ENCODE measurements at regions not wholly inside any gene's neighbourhood (a gene's known extent, or its start where the extent isn't known, plus 50 kb on each side); places are given as distances from the start of the nearest gene placed in this dataset.

- in situ Hi-C loops (cut with HindIII; ENCODE audit: low pct_ligation_motif_present, low sequenced_read_pairs), result no loop called here
- Histone ChIP-seq H3K27ac (no peak overlapping the region), H3K4me3 (ENCODE audit: low read depth, low read length) (no peak overlapping the region), H3K36me3 (replicated peaks) (no peaks in the 10 kb centered on the region), H3K27me3 (replicated peaks) (no peaks in the 10 kb centered on the region)
- no peak for DNase-seq
- TF ChIP-seq CTCF (IDR thresholded peaks at IDR 0.05; ENCODE audit: low read depth, low read length, missing control alignments), result no peak
Measured at GRCh38 chr5:33346534-33346933, 94.2 kb upstream of the TARS1 start.

GRCh38 chr5:33361781-33362180 lies 79.0 kb upstream of the TARS1 start:
- in situ Hi-C loops (cut with HindIII; ENCODE audit: low pct_ligation_motif_present, low sequenced_read_pairs), result no loop called here
- no peak for TF ChIP-seq CTCF (IDR thresholded peaks at IDR 0.05; ENCODE audit: low read depth, low read length, missing control alignments)

GRCh38 chr5:33362915-33363314 lies 77.8 kb upstream of the TARS1 start:
- no peak overlapping the region for H3K27ac ChIP-seq
- H3K36me3 ChIP-seq (replicated peaks), result no peaks in the 10 kb centered on the region
- no peak overlapping the region for H3K4me3 ChIP-seq (ENCODE audit: low read depth, low read length)
- no peaks in the 10 kb centered on the region for H3K27me3 ChIP-seq (replicated peaks)
- TF ChIP-seq CTCF (IDR thresholded peaks at IDR 0.05; ENCODE audit: low read depth, low read length, missing control alignments), result no peak
- no peak for DNase-seq
- in situ Hi-C loops (cut with HindIII; ENCODE audit: low pct_ligation_motif_present, low sequenced_read_pairs), result no loop called here

More at GRCh38 chr5:33361781-33362180, 79.0 kb upstream of the TARS1 start:
- H3K27me3 ChIP-seq (replicated peaks), result no peaks in the 10 kb centered on the region
- H3K27ac ChIP-seq, result no peak overlapping the region
- no peak for DNase-seq
- H3K36me3 ChIP-seq (replicated peaks), result no peaks in the 10 kb centered on the region
- H3K4me3 ChIP-seq (ENCODE audit: low read depth, low read length), result no peak overlapping the region

GRCh38 chr5:33363537-33363936 lies 77.2 kb upstream of the TARS1 start:
- Histone ChIP-seq H3K4me3 (ENCODE audit: low read depth, low read length) (no peak overlapping the region), H3K27ac (no peak overlapping the region), H3K36me3 (replicated peaks) (no peaks in the 10 kb centered on the region), H3K27me3 (replicated peaks) (no peaks in the 10 kb centered on the region)
- DNase-seq, result no peak
- TF ChIP-seq CTCF (IDR thresholded peaks at IDR 0.05; ENCODE audit: low read depth, low read length, missing control alignments), result no peak
- in situ Hi-C loops (cut with HindIII; ENCODE audit: low pct_ligation_motif_present, low sequenced_read_pairs), result no loop called here

- H3K27me3 ChIP-seq (replicated peaks), result no peaks in the 10 kb centered on the region
- no peak for TF ChIP-seq CTCF (IDR thresholded peaks at IDR 0.05; ENCODE audit: low read depth, low read length, missing control alignments)
- H3K36me3 ChIP-seq (replicated peaks), result no peaks in the 10 kb centered on the region
- H3K4me3 ChIP-seq (ENCODE audit: low read depth, low read length), result no peak overlapping the region
- no peak overlapping the region for H3K27ac ChIP-seq
- DNase-seq, result no peak
- in situ Hi-C loops (cut with HindIII; ENCODE audit: low pct_ligation_motif_present, low sequenced_read_pairs), result no loop called here
Measured at GRCh38 chr5:33364406-33364805, 76.4 kb upstream of the TARS1 start.

- in situ Hi-C loops (cut with HindIII; ENCODE audit: low pct_ligation_motif_present, low sequenced_read_pairs), result no loop called here
Measured at GRCh38 chr5:33367416-33367815, 73.3 kb upstream of the TARS1 start.

More at GRCh38 chr5:33367416-33367815, 73.3 kb upstream of the TARS1 start:
- TF ChIP-seq CTCF (IDR thresholded peaks at IDR 0.05; ENCODE audit: low read depth, low read length, missing control alignments), result no peak
- no peaks in the 10 kb centered on the region for H3K36me3 ChIP-seq (replicated peaks)
- no peak overlapping the region for H3K27ac ChIP-seq
- H3K27me3 ChIP-seq (replicated peaks), result no peaks in the 10 kb centered on the region
- H3K4me3 ChIP-seq (ENCODE audit: low read depth, low read length), result no peak overlapping the region
- DNase-seq, result no peak

All from brain microvascular endothelial cell (primary cell).